ENCODE measurements at regions not wholly inside any gene's neighbourhood (a gene's known extent, or its start where the extent isn't known, plus 50 kb on each side); places are given as distances from the start of the nearest gene placed in this dataset.

GRCh38 chr18:78879072-78879883 lies 100.3 kb upstream of the SALL3 start:
- DNase-seq = peak; percentile 9

DNA sequence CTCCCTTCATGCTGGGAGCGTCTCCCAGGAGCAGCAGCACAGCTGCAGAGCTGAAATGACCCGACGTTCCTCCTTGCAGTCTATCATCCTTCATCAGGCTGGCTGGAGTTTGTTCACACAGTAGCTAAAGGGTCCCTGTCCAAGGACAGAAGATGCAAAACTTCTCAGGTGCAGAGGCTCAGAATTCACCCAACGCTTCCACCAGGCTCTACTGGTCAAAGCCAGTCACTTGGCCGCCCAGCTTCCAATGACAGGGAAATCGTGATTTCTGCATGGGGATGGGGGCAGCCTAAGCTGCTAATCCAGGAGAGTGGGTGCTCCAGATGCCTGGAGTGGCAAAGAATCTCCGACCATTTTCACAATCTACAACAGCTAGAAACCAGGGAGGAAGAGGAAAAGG lies 97.0 kb upstream of the SALL3 start:
- no peak for DNase-seq

DNA sequence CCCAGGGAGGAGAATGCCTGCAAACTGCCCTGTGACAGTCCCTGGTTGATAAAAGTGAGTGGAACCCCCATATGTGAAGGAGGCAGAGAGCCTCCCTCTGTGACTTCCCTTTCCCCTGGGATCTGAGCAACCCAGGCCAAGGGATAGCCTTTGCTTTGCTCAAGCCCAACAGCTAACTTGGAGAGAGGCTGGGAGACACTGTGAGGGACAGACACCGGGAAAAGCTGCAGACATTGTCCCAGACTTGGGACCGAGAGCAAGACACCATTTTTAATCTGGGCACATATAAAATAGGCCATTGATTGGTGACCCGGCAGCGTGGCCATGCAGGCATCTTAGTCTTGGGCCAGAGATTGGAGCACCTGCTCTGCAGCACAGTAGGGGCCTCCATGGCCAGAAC lies 96.1 kb upstream of the SALL3 start:
- DNase-seq = no peak

GRCh38 chr18:78884502-78884901 lies 95.1 kb upstream of the SALL3 start:
- DNase-seq = peak; percentile 5

- no peak for DNase-seq
Measured at GRCh38 chr18:78889250-78889649, 90.4 kb upstream of the SALL3 start.

GRCh38 chr18:78890388-78890787 lies 89.2 kb upstream of the SALL3 start:
- no peak for DNase-seq

DNA sequence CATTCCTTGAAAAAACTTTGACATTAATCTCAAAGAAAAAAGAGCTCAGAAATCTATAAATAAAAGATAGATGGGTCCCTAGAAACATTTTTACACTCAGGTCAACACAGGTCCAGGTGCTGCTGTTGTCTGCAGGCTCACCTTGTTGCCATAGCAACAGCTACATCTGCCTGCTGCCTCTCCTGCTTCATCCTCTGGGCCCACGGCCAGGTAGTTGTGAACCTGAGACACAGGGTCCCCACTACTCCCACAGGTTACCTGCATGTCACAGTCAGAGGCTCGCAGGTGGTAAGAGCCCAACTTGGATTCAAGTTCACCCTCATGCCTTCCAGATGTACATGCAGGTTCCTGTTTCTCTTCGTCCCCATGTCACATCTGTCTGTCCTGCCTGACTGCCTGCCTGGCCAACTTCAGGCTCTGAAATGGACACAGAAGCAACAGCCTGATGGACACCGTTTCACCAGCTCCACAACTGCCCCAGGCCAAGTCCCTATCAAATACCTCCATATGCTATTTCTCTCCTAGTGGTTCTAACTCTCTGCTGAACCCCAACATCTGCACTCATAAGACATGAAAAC lies 88.3 kb upstream of the SALL3 start:
- DNase-seq = no peak

- no peak for DNase-seq
Measured at GRCh38 chr18:78892177-78892576, 87.4 kb upstream of the SALL3 start.

- DNase-seq = no peak
Measured at GRCh38 chr18:78892721-78893120, 86.9 kb upstream of the SALL3 start.

DNA sequence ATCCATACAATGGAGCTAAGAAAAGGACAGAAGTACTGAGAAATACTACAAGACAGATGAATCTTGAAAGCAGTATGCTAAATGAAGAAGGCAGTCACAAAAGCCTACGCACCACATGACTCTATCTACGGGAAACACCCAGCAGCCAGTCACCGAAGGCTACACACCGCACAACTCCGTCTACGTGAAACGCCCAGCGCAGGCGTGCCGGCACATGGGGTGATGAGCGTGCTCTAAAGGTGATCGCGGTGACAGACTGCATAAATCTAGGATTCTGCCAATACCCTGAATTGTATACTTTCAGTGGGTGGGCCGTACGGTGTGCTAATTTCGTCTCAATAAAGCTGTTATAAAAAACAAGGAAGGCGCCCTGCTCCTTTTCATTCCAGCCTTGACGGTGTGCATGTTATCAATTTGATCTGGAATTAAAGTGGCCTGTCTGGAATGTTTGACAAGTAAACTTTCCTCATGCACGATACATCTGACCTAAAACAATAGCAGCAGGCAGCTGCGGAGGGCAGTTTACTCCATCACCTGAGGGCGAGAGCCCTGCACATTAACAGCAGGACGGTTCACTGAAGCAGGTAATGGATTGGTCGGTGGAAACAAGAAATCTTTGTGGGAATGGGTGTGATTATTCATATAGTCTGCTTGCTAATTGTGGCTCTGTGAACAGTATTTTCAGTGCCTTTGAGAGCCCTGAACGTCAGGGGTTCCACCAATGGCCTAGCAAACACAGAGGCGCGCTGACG lies 86.2 kb upstream of the SALL3 start:
- no peak for DNase-seq

GRCh38 chr18:78894033-78894305 lies 85.6 kb upstream of the SALL3 start:
- DNase-seq = no peak

DNA sequence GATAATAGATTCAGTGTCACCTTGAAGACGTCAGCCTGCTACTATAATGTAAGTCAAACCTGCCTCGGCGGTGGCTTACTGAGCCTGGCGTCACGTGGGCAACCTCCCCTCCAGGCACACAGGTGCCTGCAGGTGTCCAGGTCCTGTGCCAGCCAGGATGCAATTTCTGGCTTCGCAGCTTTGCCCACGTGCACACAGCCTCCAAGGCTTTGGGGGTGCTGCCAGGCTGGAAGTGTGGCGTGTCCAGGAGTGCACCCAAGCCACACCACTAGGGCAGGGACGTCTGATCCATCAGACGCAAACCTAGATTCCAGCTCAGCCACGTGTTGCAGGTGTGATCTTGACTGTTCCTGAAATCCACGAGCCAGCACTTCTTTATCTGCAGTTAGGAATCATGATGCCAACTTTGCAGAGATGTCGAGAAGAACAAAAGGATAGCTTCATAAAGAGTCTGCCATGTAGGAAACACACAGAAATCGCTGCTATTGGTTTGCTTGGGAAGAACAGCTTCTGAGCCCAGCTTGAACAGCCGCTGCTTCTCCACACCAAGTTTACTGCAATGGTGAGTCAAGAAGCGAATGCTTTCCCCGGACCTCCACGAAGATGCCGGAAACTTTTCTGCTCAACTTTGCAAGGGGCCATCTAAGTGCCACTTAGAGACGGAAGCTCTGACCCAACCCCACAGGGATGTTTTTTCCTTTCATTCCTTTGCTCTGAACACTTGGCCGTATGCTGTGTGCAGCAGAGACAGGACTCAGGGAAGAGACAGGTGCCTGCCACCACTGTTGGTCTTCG lies 84.2 kb upstream of the SALL3 start:
- no peak for DNase-seq

DNA sequence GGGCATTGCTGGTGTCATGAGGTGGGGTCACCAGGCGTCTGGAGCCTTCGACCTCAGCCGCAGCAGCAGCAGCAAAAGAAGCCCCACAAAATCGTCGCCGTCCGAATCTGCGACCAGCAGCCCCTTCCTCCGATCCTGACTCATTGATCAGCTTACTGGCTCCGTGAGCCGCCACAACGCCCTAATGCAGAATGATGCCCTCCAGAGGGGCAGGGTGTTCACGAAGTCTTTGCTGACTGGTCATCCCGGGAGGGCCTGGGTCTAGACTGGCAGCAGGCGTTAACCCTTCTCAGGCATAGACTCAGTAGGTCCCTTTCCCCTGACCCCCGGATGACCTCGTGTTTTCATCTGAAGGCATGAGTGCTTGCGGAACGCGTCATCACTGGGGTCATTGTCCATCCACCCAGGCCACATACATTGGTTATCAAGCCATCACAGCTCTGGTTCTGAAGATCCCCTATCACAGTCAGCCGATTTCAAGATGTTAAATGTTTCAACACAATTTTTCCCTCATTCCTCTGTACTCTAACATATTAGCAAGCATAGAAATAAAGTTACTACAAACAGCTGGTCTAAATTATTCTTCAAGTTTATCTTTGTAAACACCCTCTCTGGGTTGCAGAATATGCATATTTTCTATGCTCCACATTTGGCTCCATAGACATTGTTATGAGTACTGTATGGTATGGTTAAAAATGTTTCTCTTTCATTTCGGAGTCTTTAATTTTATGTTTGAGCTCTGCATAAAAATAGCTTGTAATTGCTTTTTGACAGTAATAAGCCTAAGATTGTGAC lies 83.3 kb upstream of the SALL3 start:
- no peak for DNase-seq

GRCh38 chr18:78898066-78898465 lies 81.6 kb upstream of the SALL3 start:
- DNase-seq = no peak

- no peak for DNase-seq
Measured at GRCh38 chr18:78898635-78899034, 81.0 kb upstream of the SALL3 start.

- DNase-seq = no peak
Measured at GRCh38 chr18:78899241-78899640, 80.4 kb upstream of the SALL3 start.

DNA sequence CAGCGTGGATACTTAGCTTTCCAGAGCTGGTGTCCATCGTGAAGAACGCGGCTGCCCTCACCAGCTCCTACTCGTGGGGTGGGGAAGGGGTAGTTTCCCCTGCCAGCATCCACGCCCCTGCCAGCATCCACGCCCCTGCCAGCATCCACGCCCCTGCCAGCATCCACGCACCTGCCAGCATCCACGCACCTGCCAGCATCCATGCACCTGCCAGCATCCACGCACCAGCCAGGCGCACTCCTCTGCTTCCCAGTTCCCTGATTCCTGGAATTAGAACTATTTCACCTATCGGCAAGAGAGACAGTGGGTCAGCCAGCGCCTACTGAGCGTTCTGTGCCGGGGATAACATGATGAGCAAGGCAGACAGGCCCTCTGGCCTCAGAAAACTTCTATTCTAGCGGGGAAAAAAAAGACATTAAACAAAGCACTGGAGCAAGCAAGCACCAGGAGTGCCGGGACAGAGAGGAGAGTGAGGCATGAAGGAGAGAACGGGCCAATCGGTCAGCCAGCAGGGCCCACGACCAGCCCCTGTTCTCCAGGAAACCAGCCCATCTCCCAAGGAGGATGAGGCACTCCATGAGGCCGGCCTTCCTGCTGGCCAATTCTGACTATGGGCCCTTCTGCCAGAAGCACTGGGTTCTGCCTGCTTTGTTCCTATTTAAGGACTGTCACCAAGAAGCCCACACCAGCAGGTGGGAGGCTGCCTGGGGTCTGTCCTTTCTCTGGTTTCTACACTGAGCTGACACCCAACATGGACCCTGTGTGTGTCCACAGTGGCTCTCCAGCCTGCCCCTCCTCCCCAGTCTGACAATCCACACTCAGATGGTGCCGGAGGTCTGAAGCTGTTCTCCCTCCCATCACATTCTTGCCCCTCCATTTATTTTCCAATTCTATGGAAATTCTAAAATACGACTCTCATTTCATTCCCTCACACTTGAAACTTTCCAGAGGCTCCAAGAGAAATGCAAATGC lies 78.4 kb upstream of the SALL3 start:
- no peak for DNase-seq

GRCh38 chr18:78901923-78902794 lies 77.5 kb upstream of the SALL3 start:
- no peak for DNase-seq

- DNase-seq = no peak
Measured at GRCh38 chr18:78902795-78903435, 76.7 kb upstream of the SALL3 start.

All from fibroblast of skin of right biceps (primary cell).